ENCODE measurements at regions not wholly inside any gene's neighbourhood (a gene's known extent, or its start where the extent isn't known, plus 50 kb on each side); places are given as distances from the start of the nearest gene placed in this dataset.
"Not testable (repeated sequence)": the region's sequence is repeated elsewhere in the genome, so short reads cannot be mapped to it uniquely, and the experiment has no call there.

DNA sequence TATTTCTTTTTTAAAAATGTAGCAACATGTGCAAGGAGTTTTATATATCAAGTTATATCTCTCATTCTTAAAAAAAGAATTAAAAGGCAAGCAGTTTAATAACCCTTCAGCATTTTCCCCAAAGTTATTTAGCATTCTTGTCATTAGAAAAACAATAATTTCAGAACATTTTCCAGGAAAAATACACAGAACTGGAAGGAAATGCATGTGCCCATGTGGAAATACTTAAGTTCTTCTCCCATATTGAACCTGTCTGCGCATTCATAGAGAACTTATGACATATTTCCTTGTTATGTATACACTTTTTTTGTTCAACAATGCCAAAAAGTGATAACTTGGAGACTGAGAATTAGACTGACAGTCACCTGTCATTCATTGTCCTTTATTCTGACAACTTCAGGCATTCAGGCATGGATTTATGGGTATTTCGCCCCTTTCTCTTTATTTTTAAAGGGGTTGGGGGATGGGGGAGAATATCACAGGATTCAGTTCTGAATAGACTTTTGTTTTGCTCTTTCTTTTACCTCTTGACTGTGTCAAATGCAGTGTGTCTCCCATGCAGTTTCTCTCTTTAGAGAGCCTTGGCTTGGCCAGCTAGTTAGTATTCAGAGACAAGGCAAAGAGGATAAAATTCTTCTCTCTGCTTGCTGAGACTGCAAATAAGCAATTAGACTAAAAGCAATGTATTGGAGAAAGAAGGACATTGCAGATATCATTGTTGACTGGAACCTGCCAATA, 701.0 kb downstream of the NR2F1-AS1 start:
- DNase-seq = peak; percentile 51

DNA sequence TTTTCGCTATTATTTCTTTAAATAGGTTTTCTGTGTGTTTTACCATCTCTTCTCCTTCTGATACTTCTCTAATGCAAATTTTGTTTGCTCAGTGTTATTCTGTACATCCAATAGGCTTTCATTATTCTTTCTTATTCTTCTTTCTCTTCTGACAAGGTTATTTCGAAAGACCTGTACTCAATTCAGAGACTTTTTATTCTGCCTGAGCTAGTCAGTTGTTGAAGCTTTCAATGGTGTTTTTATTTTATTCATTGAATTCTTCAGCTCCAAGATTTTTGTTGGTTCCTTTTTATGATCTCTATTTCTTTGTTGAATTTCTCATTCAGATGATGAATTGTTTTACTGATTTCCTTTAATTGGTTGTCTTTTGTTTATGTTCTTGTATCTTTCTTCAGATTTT, 706.2 kb downstream of the NR2F1-AS1 start:
- DNase-seq = no peak

GRCh38 chr5:92868442-92868841, 712.6 kb downstream of the NR2F1-AS1 start:
- DNase-seq = no peak

GRCh38 chr5:92864591-92864990, 716.4 kb downstream of the NR2F1-AS1 start:
- no peak for DNase-seq

- no peak for DNase-seq
These were observed 717.4 kb downstream of the NR2F1-AS1 start for GRCh38 chr5:92863666-92864065.

DNA sequence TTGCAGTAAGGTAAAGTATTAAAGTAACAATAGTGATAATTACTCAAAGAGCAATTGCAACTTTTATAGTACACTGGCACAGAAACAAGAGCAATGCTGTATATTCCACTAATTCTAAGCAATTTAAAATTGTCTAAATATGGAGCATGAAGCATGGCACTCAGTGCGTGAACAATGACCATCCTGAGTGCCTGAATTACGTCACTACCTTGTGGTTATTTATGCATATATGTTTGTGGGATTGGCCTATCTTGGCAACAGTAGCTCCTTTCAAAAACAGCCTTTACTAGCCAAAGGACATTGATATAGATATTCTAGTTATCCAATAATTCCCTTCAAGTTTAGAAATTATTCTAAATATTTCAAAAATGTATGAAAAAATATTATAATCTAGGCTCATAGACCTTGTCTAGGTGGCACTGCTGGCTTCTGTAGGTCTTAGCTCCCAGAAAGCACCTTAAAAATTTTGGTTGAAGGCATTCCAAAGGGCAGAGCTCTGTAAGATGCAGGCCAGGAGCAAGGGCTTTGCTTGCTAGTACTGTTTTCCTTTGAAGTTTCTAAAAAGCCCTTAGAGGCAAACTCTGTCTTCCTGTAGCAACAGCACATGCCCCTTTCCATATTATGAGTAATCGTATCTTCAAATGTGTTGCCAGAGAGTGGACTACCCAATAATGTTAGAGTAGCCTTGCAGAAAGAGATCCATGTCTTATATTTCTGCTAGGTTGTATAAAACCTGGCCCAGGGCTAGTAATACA, 719.3 kb downstream of the NR2F1-AS1 start:
- DNase-seq = no peak

GRCh38 chr5:92860061-92860460, 721.0 kb downstream of the NR2F1-AS1 start:
- DNase-seq = no peak

- no peak for DNase-seq
These were observed 728.8 kb downstream of the NR2F1-AS1 start for GRCh38 chr5:92852219-92852618.

DNA sequence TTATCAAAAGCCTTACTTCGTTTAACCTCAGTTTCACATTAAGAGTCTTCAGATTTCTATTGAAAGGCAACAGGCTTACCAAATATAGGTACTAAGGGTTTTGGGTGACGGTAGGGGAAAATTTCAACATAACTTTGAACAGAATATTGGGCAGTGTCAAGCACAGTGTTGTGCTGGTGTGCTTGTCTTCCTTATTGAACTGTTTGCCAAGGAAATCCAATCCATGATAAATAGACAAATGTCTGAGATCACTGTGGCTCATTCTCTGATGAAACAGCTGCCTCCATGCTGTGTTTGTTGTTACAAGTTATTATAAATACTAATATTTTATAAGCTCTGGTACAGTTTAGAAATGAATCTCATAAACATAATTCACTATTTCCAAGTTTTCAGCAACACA, 730.1 kb downstream of the NR2F1-AS1 start:
- DNase-seq = no peak

- peak; percentile 66 for DNase-seq
These were observed 731.3 kb downstream of the NR2F1-AS1 start for GRCh38 chr5:92849756-92850155.

GRCh38 chr5:92841604-92842155, 739.3 kb downstream of the NR2F1-AS1 start:
- no peak for DNase-seq

DNA sequence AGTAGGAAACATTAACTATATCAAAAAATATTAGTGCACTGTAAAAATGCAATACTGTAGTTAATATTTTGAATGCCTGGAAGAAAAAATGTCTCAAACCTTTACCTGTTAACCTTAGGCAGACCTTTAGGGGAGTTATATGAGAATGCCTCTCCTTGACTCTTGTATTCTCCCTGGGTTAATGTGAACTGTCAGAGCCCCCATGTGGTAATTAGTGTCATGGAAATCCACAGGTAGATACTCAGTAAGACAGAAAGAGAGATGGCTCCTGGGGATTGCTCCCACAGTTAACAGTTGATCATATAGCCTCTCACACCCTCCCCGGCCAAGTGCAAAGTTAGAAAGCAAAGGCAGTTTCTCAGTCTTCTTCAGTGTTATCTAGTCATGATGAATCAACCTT, 742.8 kb downstream of the NR2F1-AS1 start:
- DNase-seq = no peak

DNA sequence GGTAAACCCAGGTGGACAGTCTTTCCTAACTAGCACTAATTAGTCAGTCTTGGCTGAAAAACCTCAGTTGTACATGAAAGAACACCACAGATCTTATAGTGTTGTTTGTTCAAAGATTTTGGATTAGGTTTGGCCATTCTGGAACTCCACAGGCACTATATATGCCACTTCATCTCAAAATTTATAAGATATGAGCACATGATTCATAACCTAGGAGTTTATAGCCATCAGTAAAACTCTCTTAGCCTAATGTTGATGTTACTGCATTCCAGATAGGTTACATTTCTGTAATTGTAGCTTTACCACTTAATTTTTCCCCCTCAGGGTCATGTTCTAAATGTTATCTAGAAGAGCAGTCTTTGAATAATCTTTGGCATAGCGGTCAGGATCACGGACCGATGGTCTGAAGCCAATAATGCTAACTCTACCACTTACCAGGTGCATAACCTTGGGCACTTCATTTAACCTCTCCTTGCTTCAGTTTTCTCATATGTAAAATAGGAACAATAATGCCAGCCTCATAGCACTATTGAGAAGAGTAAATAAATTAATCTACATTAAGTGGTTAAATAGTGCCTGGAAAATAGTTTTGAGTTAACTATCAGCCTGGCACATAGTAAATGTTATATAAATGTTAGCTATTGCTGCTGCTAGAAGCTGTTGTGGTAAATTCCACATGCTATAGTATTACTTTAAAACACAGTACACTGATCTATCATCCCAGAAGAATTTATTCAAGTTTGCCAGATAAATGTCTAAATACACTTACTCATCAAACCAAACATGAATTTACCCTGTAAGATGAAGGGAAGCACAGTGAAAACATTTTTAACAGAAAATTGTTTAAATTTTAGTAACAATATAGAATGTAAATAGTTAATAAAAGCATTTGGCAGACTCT, 743.9 kb downstream of the NR2F1-AS1 start:
- DNase-seq = no peak

GRCh38 chr5:92835712-92836111, 745.3 kb downstream of the NR2F1-AS1 start:
- no peak for DNase-seq

DNA sequence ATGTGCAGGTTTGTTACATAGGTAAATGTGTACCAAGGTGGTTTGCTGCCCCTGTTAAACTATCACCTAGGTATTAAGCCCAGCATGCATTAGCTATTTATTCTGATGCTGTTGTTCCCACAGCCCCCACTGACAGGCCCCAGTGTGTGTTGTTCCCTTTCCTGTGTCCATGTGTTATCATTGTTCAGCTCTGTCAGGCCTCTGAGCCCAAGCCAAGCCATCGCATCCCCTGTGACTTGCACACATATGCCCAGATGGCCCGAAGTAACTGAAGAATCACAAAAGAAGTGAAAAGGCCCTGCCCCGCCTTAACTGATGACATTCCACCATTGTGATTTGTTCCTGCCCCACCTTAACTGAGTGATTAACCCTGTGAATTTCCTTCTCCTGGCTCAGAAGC, 757.5 kb downstream of the NR2F1-AS1 start:
- DNase-seq = not testable (repeated sequence)

DNA sequence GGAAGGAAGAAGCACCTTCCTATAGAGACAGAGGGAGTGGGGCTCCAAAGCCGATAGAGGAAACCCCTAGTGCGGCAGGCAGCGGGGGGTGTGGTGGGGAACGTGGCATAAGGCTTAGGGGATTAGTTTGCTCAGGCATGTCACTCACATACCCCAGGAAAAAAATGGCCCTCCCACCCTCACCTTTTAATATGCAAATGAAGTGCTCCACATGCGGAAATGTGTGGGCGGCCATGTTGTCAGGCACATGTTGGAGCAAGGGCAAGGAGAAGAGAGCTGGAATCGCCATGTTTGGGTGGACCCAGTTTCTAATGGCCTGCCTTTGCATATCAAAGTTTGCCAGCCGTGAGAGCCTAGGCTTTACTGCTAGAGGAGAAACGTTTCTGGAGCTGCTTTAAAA, 758.8 kb downstream of the NR2F1-AS1 start:
- DNase-seq = no peak

GRCh38 chr5:92809855-92810465, 771.1 kb downstream of the NR2F1-AS1 start:
- no peak for DNase-seq

- DNase-seq = no peak
These were observed 772.5 kb downstream of the NR2F1-AS1 start for GRCh38 chr5:92808474-92808873.

DNA sequence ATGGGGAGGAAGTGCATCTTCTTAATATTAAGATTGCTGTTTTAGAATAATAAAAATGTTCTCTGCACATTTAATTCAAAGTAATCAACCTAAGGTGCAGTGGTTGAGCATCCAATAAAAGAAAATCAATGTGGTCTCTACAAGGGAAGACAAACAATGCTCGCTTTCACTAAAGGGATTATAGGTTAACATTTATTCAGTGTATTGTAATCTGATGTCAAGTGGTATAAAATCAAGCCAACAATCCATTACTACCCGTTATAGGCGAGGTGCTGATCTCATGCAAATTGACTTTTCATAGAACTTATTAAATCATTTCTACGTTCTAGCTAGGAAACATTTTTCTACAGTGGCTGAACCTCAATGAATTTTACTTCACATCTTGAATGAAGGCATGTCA, 773.9 kb downstream of the NR2F1-AS1 start:
- no peak for DNase-seq

DNA sequence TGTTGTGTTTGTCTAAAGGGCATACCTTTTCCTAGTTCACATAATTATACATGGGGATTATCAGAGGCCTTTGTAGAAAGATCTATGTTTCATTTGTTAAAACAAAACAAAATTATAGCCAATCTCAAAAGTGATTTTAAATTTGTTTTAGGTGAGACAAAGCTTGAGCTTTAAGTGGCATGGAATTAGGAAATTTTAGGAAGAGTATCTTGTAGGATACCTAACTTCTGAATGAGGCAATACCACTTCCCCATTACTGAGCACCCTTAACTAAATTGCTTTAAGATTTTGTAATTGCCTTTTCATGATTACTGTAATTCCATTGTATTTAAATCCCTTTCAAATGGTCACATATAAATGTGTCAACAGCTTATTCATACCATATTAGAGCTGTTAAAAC, 775.6 kb downstream of the NR2F1-AS1 start:
- no peak for DNase-seq

- DNase-seq = peak; percentile 7
These were observed 779.1 kb downstream of the NR2F1-AS1 start for GRCh38 chr5:92801911-92802310.

DNA sequence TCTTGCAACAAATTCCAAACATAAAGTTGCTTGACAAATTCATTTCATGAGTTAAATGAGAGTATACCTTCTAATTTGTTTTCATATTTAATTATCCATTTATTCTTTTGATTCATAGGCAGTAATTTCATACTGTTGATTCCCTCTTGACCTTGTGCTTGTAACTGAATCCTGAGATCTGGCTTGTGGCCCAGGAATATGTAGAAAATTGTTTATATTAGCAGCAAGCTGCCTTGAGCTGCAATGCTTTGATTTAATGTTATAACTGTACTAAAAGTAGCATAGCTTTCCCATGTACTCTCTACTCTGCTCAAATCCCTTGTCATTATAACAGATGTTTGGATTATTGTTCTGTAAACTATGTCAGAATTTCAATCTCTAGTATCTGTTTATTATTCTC, 780.7 kb downstream of the NR2F1-AS1 start:
- DNase-seq = peak; percentile 74
